Fibroblast of lung (primary cell): ENCODE measurements at regions not wholly inside any gene's neighbourhood (a gene's known extent, or its start where the extent isn't known, plus 50 kb on each side); places are given as distances from the start of the nearest gene placed in this dataset.

ENCODE experiments used
- CTCF ChIP-seq, 2 donors: IDR thresholded peaks in 1 of 2; conservative IDR thresholded peaks in 1 of 2; 1 replicate in 1 of 2; 2 replicates in 1 of 2; pipeline ENCODE4 v1.5.1; 2011 to 2012; ENCODE audit warnings: low read length in 2 of 2, control low read depth in 1 of 2, inconsistent platforms in 1 of 2, low read depth in 1 of 2, mild to moderate bottlenecking in 1 of 2
- EZH2 ChIP-seq: IDR thresholded peaks from 2 replicates; pipeline ENCODE4 v1.5.1; 2012; ENCODE audit warnings: low read length, control low read depth, mild to moderate bottlenecking; ENCODE audit errors: missing control alignments

GRCh38 chr9:21554813-21555212 is 72.7 kb upstream of the IFNE start:
- TF ChIP-seq CTCF (conservative IDR thresholded peaks at IDR 0.05 in 1 of 2, IDR thresholded peaks at IDR 0.05 in 1 of 2; ENCODE audit: low read depth in 1 of 2, low read length in 2 of 2) (no peak), EZH2 (no peak)
